HEK293 (cell line): ENCODE measurements at regions not wholly inside any gene's neighbourhood (a gene's known extent, or its start where the extent isn't known, plus 50 kb on each side); places are given as distances from the start of the nearest gene placed in this dataset.

Source experiments
- CTCF ChIA-PET: fragments of 350-600 bp; formaldehyde crosslinking; extraction: SDS; loops from one replicate; lab custom pipeline; 2021; ENCODE audit warnings: antibody characterized with exemption; lab: Yijun Ruan, JAX
- POLR2A ChIA-PET: fragments of 300-600 bp; formaldehyde crosslinking; extraction: SDS; loops from one replicate; lab custom pipeline; 2020; ENCODE audit warnings: antibody characterized with exemption, inconsistent platforms; lab: Yijun Ruan, JAX
- H3K27ac ChIP-seq: fragments of 200-500 bp; sonication (Bioruptor generic); 2 replicates; pipeline ENCODE4 v1.5.1; 2014; ENCODE audit warnings: low read depth, low read length, control low read depth, inconsistent platforms; ENCODE audit errors: extremely low read depth
- H3K36me3 ChIP-seq, 2 experiments: fragments of 200-500 bp in 1 of 2; sonication (Bioruptor generic) in 1 of 2; 1 replicate in 1 of 2; 2 replicates in 1 of 2; pipeline ENCODE4 v1.5.1; 2014 to 2017; ENCODE audit warnings: inconsistent platforms in 2 of 2, low read length in 2 of 2; ENCODE audit not compliant: control insufficient read depth in 2 of 2, insufficient read depth in 1 of 2
- H3K4me1 ChIP-seq: fragments of 200-500 bp; sonication (Bioruptor generic); 2 replicates; pipeline ENCODE4 v1.5.1; 2014; ENCODE audit warnings: mild to moderate bottlenecking, low read length, inconsistent platforms; ENCODE audit not compliant: control insufficient read depth, insufficient read depth
- H3K4me3 ChIP-seq: 2 replicates; pipeline ENCODE4 v1.5.1; 2011; ENCODE audit warnings: low read depth, mild to moderate bottlenecking, control low read depth, low read length, moderate library complexity
- H3K9me3 ChIP-seq: fragments of 200-500 bp; sonication (Bioruptor generic); 2 replicates; pipeline ENCODE4 v1.5.1; 2014; ENCODE audit warnings: low read depth, low read length, inconsistent platforms; ENCODE audit not compliant: control insufficient read depth, insufficient read depth
- HOXC10 ChIP-seq: sonication (generic); formaldehyde crosslinking; IDR thresholded peaks from 2 replicates; pipeline ENCODE4 v1.8.1; 2023; ENCODE audit warnings: mild to moderate bottlenecking, missing genetic modification reagents
- SETDB1 ChIP-seq: IDR thresholded peaks from one replicate; pipeline ENCODE4 v1.6.1; 2017; ENCODE audit warnings: mild to moderate bottlenecking, low read length, moderate library complexity, mixed read lengths; ENCODE audit not compliant: insufficient read length
- SP3 ChIP-seq: fragments of 450-650 bp; formaldehyde crosslinking; IDR thresholded peaks from 2 replicates; pipeline ENCODE4 v1.5.1; 2016; ENCODE audit warnings: missing biosample characterization, missing genetic modification characterization
- YY2 ChIP-seq: fragments of 450-650 bp; formaldehyde crosslinking; IDR thresholded peaks from 2 replicates; pipeline ENCODE4 v1.5.1; 2016; ENCODE audit warnings: missing biosample characterization, missing genetic modification characterization
- ZNF140 ChIP-seq: fragments of 450-650 bp; formaldehyde crosslinking; IDR thresholded peaks from 2 replicates; pipeline ENCODE4 v1.5.1; 2016; ENCODE audit warnings: missing biosample characterization, missing genetic modification characterization
- ZNF157 ChIP-seq: fragments of 450-650 bp; formaldehyde crosslinking; IDR thresholded peaks from 2 replicates; pipeline ENCODE4 v1.5.1; 2016; ENCODE audit warnings: missing biosample characterization, missing genetic modification characterization
- ZNF169 ChIP-seq: fragments of 450-650 bp; formaldehyde crosslinking; IDR thresholded peaks from 2 replicates; pipeline ENCODE4 v1.5.1; 2016; ENCODE audit warnings: missing biosample characterization, missing genetic modification characterization
- ZNF184 ChIP-seq: fragments of 450-650 bp; IDR thresholded peaks from 2 replicates; pipeline ENCODE4 v1.5.1; 2018; ENCODE audit warnings: missing biosample characterization, mild to moderate bottlenecking, missing genetic modification characterization
- ZNF19 ChIP-seq: fragments of 450-650 bp; formaldehyde crosslinking; IDR thresholded peaks from 2 replicates; pipeline ENCODE4; 2016; ENCODE audit warnings: missing biosample characterization, missing genetic modification characterization, low read depth
- ZNF366 ChIP-seq: fragments of 450-650 bp; formaldehyde crosslinking; conservative IDR thresholded peaks from 2 replicates; pipeline ENCODE4 v1.5.1; 2016; ENCODE audit warnings: missing biosample characterization, missing genetic modification characterization
- ZNF416 ChIP-seq: fragments of 450-650 bp; formaldehyde crosslinking; IDR thresholded peaks from 2 replicates; pipeline ENCODE4 v1.5.1; 2016; ENCODE audit warnings: missing biosample characterization, missing genetic modification characterization
- ZNF623 ChIP-seq: fragments of 450-650 bp; formaldehyde crosslinking; IDR thresholded peaks from 2 replicates; pipeline ENCODE4 v1.5.1; 2016; ENCODE audit warnings: missing biosample characterization, missing genetic modification characterization
- TF ChIP-seq, protein P1 (sequence below): fragments of 450-650 bp; IDR thresholded peaks from 2 replicates; pipeline ENCODE4 v1.5.1; 2018; ENCODE audit warnings: missing biosample characterization, mild to moderate bottlenecking, missing genetic modification characterization
- TF ChIP-seq, protein P2 (sequence below): fragments of 450-650 bp; formaldehyde crosslinking; IDR thresholded peaks from 2 replicates; pipeline ENCODE4 v1.5.1; 2017; ENCODE audit warnings: missing biosample characterization, missing genetic modification characterization
- TF ChIP-seq, protein P3 (sequence below): fragments of 450-650 bp; IDR thresholded peaks from 2 replicates; pipeline ENCODE4 v1.5.1; 2018; ENCODE audit warnings: missing biosample characterization, missing genetic modification characterization
- TF ChIP-seq, protein P4 (sequence below): fragments of 450-650 bp; formaldehyde crosslinking; IDR thresholded peaks from 2 replicates; pipeline ENCODE4 v1.5.1; 2016; ENCODE audit warnings: missing biosample characterization, missing genetic modification characterization
- TF ChIP-seq, protein P5 (sequence below): fragments of 450-650 bp; formaldehyde crosslinking; IDR thresholded peaks from 2 replicates; pipeline ENCODE4 v1.5.1; 2017; ENCODE audit warnings: missing biosample characterization, mild to moderate bottlenecking, missing genetic modification characterization, moderate library complexity
- TF ChIP-seq, protein P6 (sequence below): fragments of 450-650 bp; formaldehyde crosslinking; IDR thresholded peaks from 2 replicates; pipeline ENCODE4 v1.5.1; 2016; ENCODE audit warnings: missing biosample characterization, missing genetic modification characterization
- TF ChIP-seq, protein P7 (sequence below): fragments of 450-650 bp; formaldehyde crosslinking; IDR thresholded peaks from 2 replicates; pipeline ENCODE4 v1.5.1; 2016; ENCODE audit warnings: missing biosample characterization, missing genetic modification characterization

DNA sequence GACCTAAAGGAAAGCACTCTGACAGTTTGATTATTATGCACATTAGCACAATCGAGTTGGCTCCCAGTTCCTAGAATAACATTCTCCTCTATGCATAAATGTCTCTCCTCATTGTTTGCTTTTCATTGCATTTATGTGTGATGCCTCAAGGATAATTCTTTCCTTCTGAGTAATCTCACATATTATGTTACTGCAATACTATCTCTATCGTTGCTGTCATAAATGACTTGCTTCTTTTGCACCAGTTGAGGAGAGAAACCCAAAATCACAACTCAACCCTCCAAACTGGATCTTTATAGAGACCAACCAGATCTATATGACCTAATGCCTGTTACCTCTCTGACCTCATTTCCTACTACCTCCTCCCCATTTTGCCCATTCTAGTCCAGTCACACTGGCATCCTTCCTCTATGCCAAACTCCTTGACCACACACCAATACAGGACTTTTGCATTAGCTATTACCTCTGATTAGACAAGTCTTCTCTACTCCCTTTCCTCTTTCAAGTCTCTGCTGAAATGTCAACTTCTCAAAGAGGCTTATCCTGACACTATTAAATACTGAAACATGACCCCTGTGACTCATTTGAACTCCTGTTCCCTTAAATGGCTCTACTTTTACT is 1026.0 kb downstream of the TUSC7 start (continued):
- 0 out of 2 replicates have a peak, but pooled peaks have one; percentile 13 for TF ChIP-seq ZNF366
- TF ChIP-seq ZNF157 (tag by site-specific recombination), result no peak
- TF ChIP-seq HOXC10, result no peak
- TF ChIP-seq ZNF416 (tag by site-specific recombination), result peak; percentile 96
- no peak for TF ChIP-seq SP3
- TF ChIP-seq, protein P1, sequence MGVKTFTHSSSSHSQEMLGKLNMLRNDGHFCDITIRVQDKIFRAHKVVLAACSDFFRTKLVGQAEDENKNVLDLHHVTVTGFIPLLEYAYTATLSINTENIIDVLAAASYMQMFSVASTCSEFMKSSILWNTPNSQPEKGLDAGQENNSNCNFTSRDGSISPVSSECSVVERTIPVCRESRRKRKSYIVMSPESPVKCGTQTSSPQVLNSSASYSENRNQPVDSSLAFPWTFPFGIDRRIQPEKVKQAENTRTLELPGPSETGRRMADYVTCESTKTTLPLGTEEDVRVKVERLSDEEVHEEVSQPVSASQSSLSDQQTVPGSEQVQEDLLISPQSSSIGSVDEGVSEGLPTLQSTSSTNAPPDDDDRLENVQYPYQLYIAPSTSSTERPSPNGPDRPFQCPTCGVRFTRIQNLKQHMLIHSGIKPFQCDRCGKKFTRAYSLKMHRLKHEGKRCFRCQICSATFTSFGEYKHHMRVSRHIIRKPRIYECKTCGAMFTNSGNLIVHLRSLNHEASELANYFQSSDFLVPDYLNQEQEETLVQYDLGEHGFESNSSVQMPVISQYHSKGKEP (tag by site-specific recombination), result peak; percentile 39; the same call in 1 of the 2 replicates
- TF ChIP-seq SETDB1, result no peak

DNA sequence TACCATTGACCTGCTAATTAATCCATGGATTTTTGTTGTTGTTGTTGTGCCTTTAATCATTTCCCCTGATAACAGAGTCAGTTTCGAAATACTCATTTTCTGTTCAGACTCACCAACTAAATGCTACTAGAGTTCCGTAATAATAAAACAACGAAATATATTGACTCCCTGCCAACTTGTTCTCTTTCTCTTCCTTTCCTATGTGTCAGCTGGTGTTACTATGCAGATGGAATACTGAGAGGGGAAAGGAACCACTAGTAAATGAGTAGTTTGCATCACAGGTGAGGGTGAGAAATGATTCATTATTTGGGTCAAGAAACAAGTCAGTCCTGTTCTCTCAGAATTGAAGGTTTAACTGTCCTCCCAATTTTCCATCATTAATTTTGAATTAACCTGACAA is 1027.3 kb downstream of the TUSC7 start:
- H3K36me3 ChIP-seq, result no peaks in the 10 kb centered on the region
- H3K27ac ChIP-seq, result no peak overlapping the region
- ChIA-PET CTCF (no interaction called here), POLR2A (no interaction called here)
- H3K9me3 ChIP-seq, result no peaks in the 10 kb centered on the region
- H3K4me3 ChIP-seq, result no peak overlapping the region
- TF ChIP-seq, protein P2, sequence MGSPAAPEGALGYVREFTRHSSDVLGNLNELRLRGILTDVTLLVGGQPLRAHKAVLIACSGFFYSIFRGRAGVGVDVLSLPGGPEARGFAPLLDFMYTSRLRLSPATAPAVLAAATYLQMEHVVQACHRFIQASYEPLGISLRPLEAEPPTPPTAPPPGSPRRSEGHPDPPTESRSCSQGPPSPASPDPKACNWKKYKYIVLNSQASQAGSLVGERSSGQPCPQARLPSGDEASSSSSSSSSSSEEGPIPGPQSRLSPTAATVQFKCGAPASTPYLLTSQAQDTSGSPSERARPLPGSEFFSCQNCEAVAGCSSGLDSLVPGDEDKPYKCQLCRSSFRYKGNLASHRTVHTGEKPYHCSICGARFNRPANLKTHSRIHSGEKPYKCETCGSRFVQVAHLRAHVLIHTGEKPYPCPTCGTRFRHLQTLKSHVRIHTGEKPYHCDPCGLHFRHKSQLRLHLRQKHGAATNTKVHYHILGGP (tag by site-specific recombination), result no peak
- no peak for TF ChIP-seq ZNF184 (tag by site-specific recombination)
- no peak for TF ChIP-seq ZNF19
- peaks cover 7% of the 10 kb centered on the region; the same call in 1 of the 2 replicates for H3K4me1 ChIP-seq

DNA sequence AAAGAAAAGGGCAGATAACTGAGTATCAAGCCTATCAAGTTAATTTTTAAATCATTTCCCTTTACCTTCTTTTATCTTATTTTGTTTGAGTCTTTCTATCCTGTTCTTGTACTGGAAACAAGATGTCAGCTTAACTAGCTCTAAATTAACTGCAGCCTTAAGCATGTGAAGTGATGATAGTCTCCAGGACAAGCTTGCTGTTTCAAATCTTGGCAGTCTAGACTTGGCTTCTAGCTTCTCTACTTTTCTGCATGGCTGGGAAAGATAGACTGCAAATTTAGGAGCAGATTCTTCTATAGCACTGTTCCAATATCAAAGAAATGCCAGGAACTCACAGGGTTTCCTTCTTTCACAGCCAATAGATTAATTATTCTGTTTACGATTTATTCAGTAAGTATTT is 1034.4 kb downstream of the TUSC7 start:
- CTCF ChIA-PET, result no interaction called here
- TF ChIP-seq, protein P3, sequence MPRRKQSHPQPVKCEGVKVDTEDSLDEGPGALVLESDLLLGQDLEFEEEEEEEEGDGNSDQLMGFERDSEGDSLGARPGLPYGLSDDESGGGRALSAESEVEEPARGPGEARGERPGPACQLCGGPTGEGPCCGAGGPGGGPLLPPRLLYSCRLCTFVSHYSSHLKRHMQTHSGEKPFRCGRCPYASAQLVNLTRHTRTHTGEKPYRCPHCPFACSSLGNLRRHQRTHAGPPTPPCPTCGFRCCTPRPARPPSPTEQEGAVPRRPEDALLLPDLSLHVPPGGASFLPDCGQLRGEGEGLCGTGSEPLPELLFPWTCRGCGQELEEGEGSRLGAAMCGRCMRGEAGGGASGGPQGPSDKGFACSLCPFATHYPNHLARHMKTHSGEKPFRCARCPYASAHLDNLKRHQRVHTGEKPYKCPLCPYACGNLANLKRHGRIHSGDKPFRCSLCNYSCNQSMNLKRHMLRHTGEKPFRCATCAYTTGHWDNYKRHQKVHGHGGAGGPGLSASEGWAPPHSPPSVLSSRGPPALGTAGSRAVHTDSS (tag by site-specific recombination), result no peak
- TF ChIP-seq, protein P4, sequence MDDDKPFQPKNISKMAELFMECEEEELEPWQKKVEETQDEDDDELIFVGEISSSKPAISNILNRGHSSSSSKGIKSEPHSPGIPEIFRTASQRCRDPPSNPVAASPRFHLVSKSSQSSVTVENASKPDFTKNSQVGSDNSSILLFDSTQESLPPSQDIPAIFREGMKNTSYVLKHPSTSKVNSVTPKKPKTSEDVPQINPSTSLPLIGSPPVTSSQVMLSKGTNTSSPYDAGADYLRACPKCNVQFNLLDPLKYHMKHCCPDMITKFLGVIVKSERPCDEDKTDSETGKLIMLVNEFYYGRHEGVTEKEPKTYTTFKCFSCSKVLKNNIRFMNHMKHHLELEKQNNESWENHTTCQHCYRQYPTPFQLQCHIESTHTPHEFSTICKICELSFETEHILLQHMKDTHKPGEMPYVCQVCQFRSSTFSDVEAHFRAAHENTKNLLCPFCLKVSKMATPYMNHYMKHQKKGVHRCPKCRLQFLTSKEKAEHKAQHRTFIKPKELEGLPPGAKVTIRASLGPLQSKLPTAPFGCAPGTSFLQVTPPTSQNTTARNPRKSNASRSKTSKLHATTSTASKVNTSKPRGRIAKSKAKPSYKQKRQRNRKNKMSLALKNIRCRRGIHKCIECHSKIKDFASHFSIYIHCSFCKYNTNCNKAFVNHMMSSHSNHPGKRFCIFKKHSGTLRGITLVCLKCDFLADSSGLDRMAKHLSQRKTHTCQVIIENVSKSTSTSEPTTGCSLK, result no peak
- TF ChIP-seq, protein P5, sequence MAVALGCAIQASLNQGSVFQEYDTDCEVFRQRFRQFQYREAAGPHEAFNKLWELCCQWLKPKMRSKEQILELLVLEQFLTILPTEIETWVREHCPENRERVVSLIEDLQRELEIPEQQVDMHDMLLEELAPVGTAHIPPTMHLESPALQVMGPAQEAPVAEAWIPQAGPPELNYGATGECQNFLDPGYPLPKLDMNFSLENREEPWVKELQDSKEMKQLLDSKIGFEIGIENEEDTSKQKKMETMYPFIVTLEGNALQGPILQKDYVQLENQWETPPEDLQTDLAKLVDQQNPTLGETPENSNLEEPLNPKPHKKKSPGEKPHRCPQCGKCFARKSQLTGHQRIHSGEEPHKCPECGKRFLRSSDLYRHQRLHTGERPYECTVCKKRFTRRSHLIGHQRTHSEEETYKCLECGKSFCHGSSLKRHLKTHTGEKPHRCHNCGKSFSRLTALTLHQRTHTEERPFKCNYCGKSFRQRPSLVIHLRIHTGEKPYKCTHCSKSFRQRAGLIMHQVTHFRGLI (tag by site-specific recombination), result no peak
- TF ChIP-seq, protein P6, sequence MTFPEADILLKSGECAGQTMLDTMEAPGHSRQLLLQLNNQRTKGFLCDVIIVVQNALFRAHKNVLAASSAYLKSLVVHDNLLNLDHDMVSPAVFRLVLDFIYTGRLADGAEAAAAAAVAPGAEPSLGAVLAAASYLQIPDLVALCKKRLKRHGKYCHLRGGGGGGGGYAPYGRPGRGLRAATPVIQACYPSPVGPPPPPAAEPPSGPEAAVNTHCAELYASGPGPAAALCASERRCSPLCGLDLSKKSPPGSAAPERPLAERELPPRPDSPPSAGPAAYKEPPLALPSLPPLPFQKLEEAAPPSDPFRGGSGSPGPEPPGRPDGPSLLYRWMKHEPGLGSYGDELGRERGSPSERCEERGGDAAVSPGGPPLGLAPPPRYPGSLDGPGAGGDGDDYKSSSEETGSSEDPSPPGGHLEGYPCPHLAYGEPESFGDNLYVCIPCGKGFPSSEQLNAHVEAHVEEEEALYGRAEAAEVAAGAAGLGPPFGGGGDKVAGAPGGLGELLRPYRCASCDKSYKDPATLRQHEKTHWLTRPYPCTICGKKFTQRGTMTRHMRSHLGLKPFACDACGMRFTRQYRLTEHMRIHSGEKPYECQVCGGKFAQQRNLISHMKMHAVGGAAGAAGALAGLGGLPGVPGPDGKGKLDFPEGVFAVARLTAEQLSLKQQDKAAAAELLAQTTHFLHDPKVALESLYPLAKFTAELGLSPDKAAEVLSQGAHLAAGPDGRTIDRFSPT (tag by site-specific recombination), result no peak
- TF ChIP-seq ZNF169 (tag by site-specific recombination) (no peak), ZNF140 (tag by site-specific recombination) (no peak), YY2 (tag by site-specific recombination) (no peak), ZNF623 (no peak)
- TF ChIP-seq, protein P7, sequence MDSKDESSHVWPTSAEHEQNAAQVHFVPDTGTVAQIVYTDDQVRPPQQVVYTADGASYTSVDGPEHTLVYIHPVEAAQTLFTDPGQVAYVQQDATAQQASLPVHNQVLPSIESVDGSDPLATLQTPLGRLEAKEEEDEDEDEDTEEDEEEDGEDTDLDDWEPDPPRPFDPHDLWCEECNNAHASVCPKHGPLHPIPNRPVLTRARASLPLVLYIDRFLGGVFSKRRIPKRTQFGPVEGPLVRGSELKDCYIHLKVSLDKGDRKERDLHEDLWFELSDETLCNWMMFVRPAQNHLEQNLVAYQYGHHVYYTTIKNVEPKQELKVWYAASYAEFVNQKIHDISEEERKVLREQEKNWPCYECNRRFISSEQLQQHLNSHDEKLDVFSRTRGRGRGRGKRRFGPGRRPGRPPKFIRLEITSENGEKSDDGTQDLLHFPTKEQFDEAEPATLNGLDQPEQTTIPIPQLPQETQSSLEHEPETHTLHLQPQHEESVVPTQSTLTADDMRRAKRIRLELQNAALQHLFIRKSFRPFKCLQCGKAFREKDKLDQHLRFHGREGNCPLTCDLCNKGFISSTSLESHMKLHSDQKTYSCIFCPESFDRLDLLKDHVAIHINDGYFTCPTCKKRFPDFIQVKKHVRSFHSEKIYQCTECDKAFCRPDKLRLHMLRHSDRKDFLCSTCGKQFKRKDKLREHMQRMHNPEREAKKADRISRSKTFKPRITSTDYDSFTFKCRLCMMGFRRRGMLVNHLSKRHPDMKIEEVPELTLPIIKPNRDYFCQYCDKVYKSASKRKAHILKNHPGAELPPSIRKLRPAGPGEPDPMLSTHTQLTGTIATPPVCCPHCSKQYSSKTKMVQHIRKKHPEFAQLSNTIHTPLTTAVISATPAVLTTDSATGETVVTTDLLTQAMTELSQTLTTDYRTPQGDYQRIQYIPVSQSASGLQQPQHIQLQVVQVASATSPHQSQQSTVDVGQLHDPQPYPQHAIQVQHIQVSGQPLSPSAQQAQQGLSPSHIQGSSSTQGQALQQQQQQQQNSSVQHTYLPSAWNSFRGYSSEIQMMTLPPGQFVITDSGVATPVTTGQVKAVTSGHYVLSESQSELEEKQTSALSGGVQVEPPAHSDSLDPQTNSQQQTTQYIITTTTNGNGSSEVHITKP, result no peak

More for the DNA sequence above, 1034.4 kb downstream of the TUSC7 start:
- no peaks in the 10 kb centered on the region for H3K4me1 ChIP-seq
- no peak overlapping the region for H3K27ac ChIP-seq
- H3K4me3 ChIP-seq, result no peak overlapping the region
- no peaks in the 10 kb centered on the region for H3K9me3 ChIP-seq
- no peaks in the 10 kb centered on the region for H3K36me3 ChIP-seq
- POLR2A ChIA-PET, result no interaction called here
